GM18870 (cell line): ENCODE measurements at regions not wholly inside any gene's neighbourhood (a gene's known extent, or its start where the extent isn't known, plus 50 kb on each side); places are given as distances from the start of the nearest gene placed in this dataset.
"Not testable (repeated sequence)": the region's sequence is repeated elsewhere in the genome, so short reads cannot be mapped to it uniquely, and the experiment has no call there.

Experiments used
- ATAC-seq: cut with Tn5 transposase; IDR thresholded peaks from one replicate; pipeline ENCODE4 v1.9.1; 2021; ENCODE audit warnings: moderate library complexity; ENCODE audit not compliant: unreplicated experiment

GRCh38 chr9:2391509-2392132 lies 230.0 kb upstream of the VLDLR start:
- not testable (repeated sequence) for ATAC-seq

DNA sequence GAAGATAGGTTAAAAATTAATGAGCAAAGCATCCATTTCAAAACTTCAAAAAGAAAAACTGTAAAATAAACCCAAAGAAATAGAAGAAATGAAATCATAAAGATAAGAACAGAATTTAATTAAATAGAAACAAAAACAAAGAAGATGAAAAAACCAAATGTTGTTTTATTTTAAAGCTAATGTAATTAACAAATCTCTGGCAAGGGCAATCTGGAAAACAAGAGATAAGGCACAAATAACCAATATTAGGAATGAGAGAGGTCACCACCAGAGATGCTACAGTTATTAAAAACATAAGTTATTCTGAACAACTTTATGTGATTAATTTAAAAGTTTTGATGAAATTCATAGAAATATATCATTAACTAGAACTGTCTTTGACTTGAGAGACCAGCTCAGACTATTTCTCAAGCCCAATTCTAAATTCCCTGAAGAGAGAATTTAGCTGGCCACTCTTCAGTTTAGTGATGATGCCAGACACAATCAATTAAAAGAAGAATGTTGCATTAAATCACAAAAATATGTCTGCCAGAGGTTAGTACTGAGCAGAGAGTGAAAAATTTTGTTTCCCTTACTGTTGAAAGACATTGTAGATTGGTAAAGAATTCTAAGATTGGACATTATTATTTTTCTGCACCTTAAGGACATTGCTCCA lies 227.4 kb upstream of the VLDLR start:
- ATAC-seq, result not testable (repeated sequence)

DNA sequence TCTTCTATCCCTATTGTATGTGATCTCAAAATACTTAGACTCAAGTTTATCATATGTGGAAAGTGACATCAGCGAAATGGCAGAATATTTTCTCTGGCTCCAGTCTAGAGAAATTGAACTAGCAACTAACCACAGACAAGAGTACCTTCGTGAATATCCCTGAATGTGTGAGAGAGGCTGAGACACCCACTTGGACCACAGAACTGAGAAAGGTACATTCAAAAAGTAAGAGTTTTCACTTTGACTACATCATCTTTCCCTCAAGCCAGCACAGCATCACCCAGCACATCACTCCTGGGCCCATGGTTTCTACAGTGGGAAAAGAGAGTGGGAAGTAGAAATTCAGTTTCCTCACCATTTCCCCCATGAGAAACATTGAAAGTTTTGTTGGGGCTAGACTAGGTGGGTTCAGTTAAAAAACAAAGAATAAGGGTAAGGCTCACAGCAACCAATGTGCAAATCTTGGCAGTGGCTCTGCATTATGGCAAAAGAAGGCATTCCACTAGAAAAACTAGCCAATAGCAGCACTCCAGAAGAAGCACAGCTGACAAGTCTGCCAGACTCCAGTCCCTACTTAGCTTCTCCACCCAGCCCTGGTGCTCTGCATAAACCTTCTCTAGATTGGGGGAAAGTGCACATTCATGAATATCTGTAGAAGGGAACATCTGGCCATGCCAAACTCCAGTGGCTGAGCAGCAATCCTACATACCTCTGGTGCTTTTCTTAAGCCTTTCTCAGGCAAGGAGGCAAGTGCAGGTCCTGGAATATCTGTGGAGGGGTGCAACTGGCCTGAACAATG lies 225.6 kb upstream of the VLDLR start:
- no peak for ATAC-seq

DNA sequence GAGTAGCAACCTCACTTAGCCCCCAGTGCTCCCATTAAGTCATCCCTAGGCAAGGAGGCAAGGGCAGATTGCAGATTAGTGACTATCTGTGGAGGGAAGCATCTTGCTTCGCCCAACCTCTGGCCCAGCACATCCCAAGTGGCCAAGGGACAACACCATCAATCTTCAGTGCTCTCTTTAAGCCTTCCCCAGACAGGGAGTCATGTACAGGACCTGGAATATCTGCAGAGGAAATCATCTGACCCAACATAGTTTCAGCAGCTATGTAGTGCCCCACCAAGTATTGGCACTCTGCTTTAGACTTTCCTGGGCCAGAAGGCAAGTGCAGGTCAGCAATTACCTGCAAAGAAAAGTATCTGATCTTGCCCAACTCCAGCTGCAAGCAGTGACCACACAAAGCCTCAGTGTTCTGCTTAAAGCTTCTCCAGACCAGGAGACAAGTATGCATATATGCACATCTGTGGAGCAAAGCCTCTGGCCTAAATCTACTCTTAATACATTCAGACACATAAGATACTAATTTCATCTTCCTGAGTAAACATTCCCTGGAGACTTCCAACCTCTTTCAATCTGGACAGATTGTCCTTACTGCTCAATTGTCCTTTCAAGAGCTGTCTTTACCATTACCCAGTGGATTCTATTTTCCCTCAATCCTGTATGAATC lies 224.8 kb upstream of the VLDLR start:
- ATAC-seq, result no peak

DNA sequence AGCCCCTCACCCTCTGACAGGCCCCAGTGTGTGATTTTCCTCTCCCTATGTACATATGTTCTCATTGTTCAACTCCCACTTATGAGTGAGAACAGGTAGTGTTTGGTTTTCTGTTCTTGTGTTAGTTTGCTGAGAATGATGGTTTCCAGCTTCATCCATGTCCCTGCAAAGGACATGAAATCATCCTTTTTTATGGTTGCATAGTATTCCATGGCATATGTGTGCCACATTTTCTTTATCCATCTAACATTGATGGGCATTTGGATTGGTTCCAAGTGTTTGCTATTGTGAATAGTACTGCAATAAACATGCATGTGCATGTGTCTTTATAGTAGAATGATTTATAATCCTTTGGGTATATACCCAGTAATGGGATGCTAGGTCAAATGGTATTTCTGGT lies 223.7 kb upstream of the VLDLR start:
- ATAC-seq, result not testable (repeated sequence)

- ATAC-seq, result not testable (repeated sequence)
Observed at GRCh38 chr9:2401746-2402145, 219.8 kb upstream of the VLDLR start.

DNA sequence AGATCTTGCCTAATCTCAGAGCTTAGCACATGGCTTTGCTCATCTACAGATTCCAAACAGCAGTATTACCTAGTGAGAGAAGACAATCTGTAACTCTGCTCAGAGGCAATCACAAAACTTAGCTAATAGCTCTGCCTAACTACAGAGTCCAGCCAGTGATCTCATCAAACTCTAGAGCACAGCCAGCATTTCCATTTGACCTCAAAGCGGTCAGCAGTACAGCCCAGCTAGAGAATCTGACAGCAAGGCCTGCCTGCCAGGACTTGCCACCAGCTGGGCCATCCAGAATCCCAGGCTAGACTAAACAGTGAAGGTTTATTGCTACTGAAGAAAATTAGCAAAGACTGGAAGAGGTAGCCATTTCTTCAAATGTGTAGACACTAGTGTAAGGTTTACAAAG lies 217.9 kb upstream of the VLDLR start:
- no peak for ATAC-seq

GRCh38 chr9:2406252-2406651 lies 215.3 kb upstream of the VLDLR start:
- ATAC-seq, result no peak

- ATAC-seq, result no peak
Observed at GRCh38 chr9:2407450-2407849, 214.1 kb upstream of the VLDLR start.

DNA sequence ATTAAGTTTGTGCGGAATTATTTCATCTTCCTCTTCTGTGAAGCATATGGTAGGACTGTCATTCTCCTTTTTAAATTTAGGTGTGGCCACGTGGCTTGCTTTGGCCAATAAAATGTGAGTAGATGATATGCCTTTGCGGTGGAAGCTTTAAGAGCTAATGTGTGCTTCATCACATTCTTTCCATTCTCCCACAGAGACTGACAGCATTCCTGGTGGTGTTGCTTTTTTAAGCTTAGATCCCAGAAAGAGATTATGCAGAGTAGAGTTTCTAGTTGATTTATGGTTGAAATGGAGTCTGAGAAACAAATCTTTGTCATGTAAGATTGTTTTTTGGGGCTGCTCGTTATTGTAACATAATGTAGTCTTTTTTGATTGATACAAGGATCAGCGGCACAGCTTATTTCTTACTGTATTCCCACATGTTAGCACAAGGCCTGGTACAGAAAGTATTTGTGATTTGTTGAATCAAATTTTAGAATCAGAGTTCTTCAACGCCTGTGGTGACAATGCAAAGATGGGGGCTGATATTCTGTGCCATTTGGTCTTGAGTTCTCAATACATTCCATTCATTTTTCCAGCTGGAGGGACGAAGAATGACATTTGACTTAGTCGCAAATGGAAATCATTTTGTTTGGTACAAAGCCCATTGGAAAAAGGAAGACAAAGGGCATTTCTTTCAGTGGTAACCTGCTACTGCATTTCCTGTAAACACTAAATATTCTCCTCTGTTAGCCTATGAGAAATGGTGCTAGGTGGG lies 209.9 kb upstream of the VLDLR start:
- no peak for ATAC-seq

- ATAC-seq, result no peak
Observed at GRCh38 chr9:2413160-2413805, 208.3 kb upstream of the VLDLR start.

GRCh38 chr9:2414465-2414864 lies 207.1 kb upstream of the VLDLR start:
- ATAC-seq, result no peak

DNA sequence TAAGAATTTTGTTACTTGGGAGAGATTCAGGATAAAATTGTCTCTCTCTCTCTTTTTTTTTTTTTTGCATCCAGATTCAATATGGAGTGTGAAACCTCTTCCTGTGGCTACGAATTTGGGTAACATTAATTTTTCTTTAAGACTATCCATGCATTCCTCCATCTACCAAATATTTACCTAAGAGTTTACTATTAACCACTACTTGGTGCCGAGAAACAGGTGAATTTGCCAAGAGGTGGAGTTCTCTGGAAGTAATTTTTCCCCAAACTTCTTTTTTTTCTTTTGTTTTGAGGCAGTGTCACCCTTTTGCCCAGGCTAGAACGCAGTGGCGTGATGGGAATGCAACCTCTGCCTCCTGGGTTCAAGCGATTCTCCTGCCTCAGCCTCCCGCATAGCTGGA lies 206.3 kb upstream of the VLDLR start:
- no peak for ATAC-seq

DNA sequence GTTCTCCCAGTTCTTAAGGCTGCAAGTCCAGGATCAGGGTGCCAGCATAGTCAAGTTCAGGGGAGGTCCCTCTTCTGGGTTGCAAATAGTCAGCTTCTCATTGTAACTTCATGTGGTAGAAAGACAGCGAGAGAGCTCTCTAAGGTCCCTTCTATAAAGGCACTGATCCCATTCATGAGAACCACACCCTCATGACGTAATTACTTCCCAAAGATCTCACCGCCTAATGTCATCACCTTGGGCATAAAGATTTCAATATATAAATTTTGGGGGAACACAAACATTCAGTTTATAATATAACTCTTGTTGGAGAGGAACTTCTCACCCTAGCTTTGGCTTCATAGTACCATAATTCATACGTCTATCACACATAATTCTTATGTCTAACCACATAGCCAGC lies 203.9 kb upstream of the VLDLR start:
- no peak for ATAC-seq

DNA sequence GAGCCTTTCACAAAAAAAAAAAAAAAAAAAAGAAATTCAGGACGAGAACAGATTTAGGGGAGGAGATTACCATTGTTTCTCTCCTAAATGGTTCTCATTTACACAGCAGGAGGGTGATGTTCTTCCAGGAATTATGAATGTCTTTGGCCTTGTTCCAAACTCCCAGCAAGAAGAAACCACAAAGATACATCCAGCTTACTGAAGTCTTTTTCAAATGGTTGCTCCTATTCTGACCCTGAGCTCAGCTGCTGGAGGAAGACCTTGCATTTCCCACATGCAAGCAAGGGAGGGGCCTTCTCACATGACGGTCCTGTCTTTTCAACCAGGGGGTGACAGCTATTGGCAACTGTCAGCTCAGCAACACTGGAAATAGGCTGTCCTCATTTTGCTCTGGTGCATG lies 203.0 kb upstream of the VLDLR start:
- no peak for ATAC-seq

DNA sequence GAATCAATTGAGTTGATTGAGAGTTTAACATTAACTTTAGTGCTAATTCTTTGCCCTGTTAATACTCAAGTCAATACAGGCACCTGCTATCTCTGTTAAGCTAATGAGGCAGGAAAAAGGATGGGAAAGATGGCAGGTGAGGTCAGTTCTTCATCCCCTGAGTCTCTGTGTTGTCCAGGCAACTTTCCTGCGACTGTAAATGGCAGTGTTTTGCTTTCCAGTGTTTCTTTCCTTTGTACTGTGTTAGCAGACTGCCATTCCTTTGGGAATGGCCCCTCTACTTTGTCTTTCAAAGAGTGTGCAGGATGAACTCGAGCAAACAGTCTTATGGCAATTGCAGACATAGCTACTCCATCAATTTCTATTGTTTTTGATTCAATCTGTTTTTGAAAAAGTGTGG lies 202.2 kb upstream of the VLDLR start:
- no peak for ATAC-seq

GRCh38 chr9:2420543-2420942 lies 201.0 kb upstream of the VLDLR start:
- ATAC-seq, result no peak

GRCh38 chr9:2424619-2425033 lies 197.0 kb upstream of the VLDLR start:
- no peak for ATAC-seq

- ATAC-seq, result no peak
Observed at GRCh38 chr9:2425676-2426075, 195.9 kb upstream of the VLDLR start.

- no peak for ATAC-seq
Observed at GRCh38 chr9:2427120-2427891, 194.3 kb upstream of the VLDLR start.
